ENCODE measurements at regions not wholly inside any gene's neighbourhood (a gene's known extent, or its start where the extent isn't known, plus 50 kb on each side); places are given as distances from the start of the nearest gene placed in this dataset.
"Not testable (repeated sequence)": the region's sequence is repeated elsewhere in the genome, so short reads cannot be mapped to it uniquely, and the experiment has no call there.

GRCh38 chr15:89015412-89016097 lies 72.7 kb upstream of the ABHD2 start:
- 90% methylated on average over 5 of the region's 5 CpGs for WGBS
- DNase-seq (no peak), ATAC-seq (no peak)
- Histone ChIP-seq H3K27me3 (ENCODE audit: control insufficient read depth, insufficient read depth) (no peaks in the 10 kb centered on the region), H3K9me3 (ENCODE audit: control insufficient read depth, low read length) (no peaks in the 10 kb centered on the region), H3K4me1 (ENCODE audit: control insufficient read depth, insufficient read depth, low read length) (peaks cover 4% of the 10 kb centered on the region), H3K4me3 (ENCODE audit: low read length) (no peak overlapping the region), H3K27ac (ENCODE audit: low read length) (no peak overlapping the region)
- intact Hi-C loops (cut with DNase I) = loop anchor here in 3 of 4 donors (5.0 kb wide), 2 partner anchors 103 to 108 kb away; partner anchors contain the start of gene MFGE8 (in 1 of the 3)

DNA sequence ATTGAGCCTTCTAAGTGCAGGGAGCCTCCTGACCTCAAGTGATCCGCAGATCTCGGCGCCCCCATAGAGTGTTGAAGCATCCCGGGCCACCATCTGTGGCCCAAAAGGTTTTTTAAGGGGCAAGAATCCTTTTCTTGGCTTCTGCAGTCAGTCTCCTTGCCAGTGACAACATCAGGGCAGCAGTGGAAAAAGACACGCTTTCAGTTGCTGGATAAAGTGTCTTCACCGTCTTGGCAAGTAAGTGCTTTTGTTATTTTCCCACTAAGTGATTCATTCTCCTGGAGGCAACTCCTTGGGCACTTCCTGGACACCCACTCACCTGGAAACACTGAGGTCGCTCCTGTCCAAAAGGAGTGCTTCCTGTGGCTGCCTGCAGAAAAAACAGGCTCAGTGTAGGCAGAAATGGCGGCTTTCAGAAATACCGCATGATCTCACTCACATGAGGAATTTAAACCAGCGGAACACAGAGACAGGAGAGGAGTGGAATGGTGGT lies 71.7 kb upstream of the ABHD2 start:
- WGBS = 56% methylated on average over 10 of the region's 10 CpGs
- peak; percentile 2 to 76 for ATAC-seq
- Histone ChIP-seq H3K27me3 (ENCODE audit: control insufficient read depth, insufficient read depth) (no peaks in the 10 kb centered on the region), H3K4me1 (ENCODE audit: control insufficient read depth, insufficient read depth, low read length) (peaks cover 4% of the 10 kb centered on the region), H3K27ac (ENCODE audit: low read length) (no peak overlapping the region), H3K4me3 (ENCODE audit: low read length) (no peak overlapping the region), H3K9me3 (ENCODE audit: control insufficient read depth, low read length) (no peaks in the 10 kb centered on the region)
- intact Hi-C loops (cut with DNase I) = loop anchor here in 3 of 4 donors (5.0 kb wide), 2 partner anchors 104 to 109 kb away; partner anchors contain the start of gene MFGE8 (in 1 of the 3)
- peak in 1 of 3 donors; percentile 23 for DNase-seq

GRCh38 chr15:89017370-89018066 lies 70.7 kb upstream of the ABHD2 start:
- Histone ChIP-seq H3K27ac (ENCODE audit: low read length) (peak overlapping the region; percentile 60), H3K4me3 (ENCODE audit: low read length) (peak overlapping the region; percentile 33), H3K4me1 (ENCODE audit: control insufficient read depth, insufficient read depth, low read length) (peaks cover 4% of the 10 kb centered on the region), H3K27me3 (ENCODE audit: control insufficient read depth, insufficient read depth) (no peaks in the 10 kb centered on the region), H3K9me3 (ENCODE audit: control insufficient read depth, low read length) (no peaks in the 10 kb centered on the region)
- ATAC-seq (peak; percentile 68 to 80), DNase-seq (peak; percentile 86 to 91 (median 87))
- 2% methylated on average over 38 of the region's 38 CpGs for WGBS
- intact Hi-C loops (cut with DNase I) = loop anchor here in 3 of 4 donors (5.0 kb wide), 2 partner anchors 105 to 110 kb away; partner anchors contain the start of gene MFGE8 (in 1 of the 3)

DNA sequence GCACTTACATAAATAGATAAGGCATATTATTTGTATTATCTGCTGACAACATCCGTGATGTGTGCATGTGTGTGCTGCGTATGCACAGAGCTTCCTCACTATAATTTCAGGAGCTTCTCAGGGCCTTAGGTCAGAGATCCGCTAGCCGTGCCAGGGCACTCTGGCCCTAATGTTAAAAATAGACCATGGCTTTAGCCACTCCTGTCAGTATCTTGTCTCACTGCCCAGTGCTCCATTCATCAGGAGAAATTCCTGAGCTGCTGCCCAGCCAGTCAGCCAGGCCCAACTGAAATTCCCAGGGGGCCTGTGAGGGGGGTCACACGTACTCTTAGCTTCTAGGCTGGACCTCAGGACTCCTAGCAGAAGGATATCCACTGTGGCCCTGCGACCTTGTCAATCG lies 70.0 kb upstream of the ABHD2 start:
- WGBS = 36% methylated on average over 7 of the region's 7 CpGs
- ATAC-seq (peak; percentile 75 to 86), DNase-seq (peak; percentile 67 to 86 (median 84))
- Histone ChIP-seq H3K27ac (ENCODE audit: low read length) (peak overlapping the region; percentile 87), H3K27me3 (ENCODE audit: control insufficient read depth, insufficient read depth) (no peaks in the 10 kb centered on the region), H3K9me3 (ENCODE audit: control insufficient read depth, low read length) (no peaks in the 10 kb centered on the region), H3K4me1 (ENCODE audit: control insufficient read depth, insufficient read depth, low read length) (peaks cover 4% of the 10 kb centered on the region), H3K4me3 (ENCODE audit: low read length) (no peak overlapping the region)
- intact Hi-C loops (cut with DNase I) = loop anchor here in 3 of 4 donors (5.0 kb wide), 2 partner anchors 106 to 111 kb away; partner anchors contain the start of gene MFGE8 (in 1 of the 3)

GRCh38 chr15:89019436-89019835 lies 68.8 kb upstream of the ABHD2 start:
- ATAC-seq (no peak), DNase-seq (no peak)
- intact Hi-C loops (cut with DNase I) = loop anchor here in 3 of 4 donors (5.0 kb wide), 2 partner anchors 107 to 112 kb away; partner anchors contain the start of gene MFGE8 (in 1 of the 3)
- no peaks in the 10 kb centered on the region for H3K9me3 ChIP-seq (ENCODE audit: control insufficient read depth, low read length)
- no peak overlapping the region for H3K27ac ChIP-seq (ENCODE audit: low read length)
- no peak overlapping the region for H3K4me3 ChIP-seq (ENCODE audit: low read length)
- peaks cover 4% of the 10 kb centered on the region for H3K4me1 ChIP-seq (ENCODE audit: control insufficient read depth, insufficient read depth, low read length)
- 57% methylated on average over 3 of the region's 3 CpGs for WGBS
- no peaks in the 10 kb centered on the region for H3K27me3 ChIP-seq (ENCODE audit: control insufficient read depth, insufficient read depth)

DNA sequence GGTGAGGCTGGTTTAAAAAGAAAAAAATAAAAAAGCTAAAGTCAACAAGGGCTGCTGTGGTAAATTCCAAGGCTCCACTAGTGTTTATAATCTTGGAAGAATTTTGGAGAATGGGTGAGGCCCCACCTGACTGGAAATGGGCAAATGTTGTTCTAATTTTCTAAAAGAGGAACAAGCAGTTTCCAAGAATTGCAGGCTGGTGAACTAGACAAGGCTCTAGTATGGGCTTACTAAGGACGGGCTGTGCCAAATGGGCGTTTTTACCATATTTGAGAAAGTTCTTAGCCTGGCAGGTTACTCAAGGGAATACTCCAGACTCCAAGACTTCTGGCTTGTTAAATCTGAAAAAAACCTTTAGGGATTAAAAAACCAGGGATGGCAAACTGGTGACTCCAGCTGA lies 67.0 kb upstream of the ABHD2 start:
- no peaks in the 10 kb centered on the region for H3K9me3 ChIP-seq (ENCODE audit: control insufficient read depth, low read length)
- 64% methylated on average over 2 of the region's 2 CpGs for WGBS
- H3K4me1 ChIP-seq (ENCODE audit: control insufficient read depth, insufficient read depth, low read length) = peaks cover 4% of the 10 kb centered on the region
- ATAC-seq = peak in 1 of 2 donors; percentile 2
- intact Hi-C loops (cut with DNase I) = no loop called here
- no peak overlapping the region for H3K27ac ChIP-seq (ENCODE audit: low read length)
- no peak overlapping the region for H3K4me3 ChIP-seq (ENCODE audit: low read length)
- no peaks in the 10 kb centered on the region for H3K27me3 ChIP-seq (ENCODE audit: control insufficient read depth, insufficient read depth)
- DNase-seq = no peak

GRCh38 chr15:89021886-89022285 lies 66.4 kb upstream of the ABHD2 start:
- H3K27ac ChIP-seq (ENCODE audit: low read length); DNase-seq; ATAC-seq; intact Hi-C loops (cut with DNase I); H3K9me3 ChIP-seq (ENCODE audit: control insufficient read depth, low read length); H3K27me3 ChIP-seq (ENCODE audit: control insufficient read depth, insufficient read depth); H3K4me1 ChIP-seq (ENCODE audit: control insufficient read depth, insufficient read depth, low read length); H3K4me3 ChIP-seq (ENCODE audit: low read length): not testable (repeated sequence)
- WGBS = 68% methylated on average over 8 of the region's 8 CpGs

- H3K27ac ChIP-seq (ENCODE audit: low read length) = no peak overlapping the region
- no peaks in the 10 kb centered on the region for H3K4me1 ChIP-seq (ENCODE audit: control insufficient read depth, insufficient read depth, low read length)
- WGBS = 85% methylated on average over 8 of the region's 8 CpGs
- no peaks in the 10 kb centered on the region for H3K27me3 ChIP-seq (ENCODE audit: control insufficient read depth, insufficient read depth)
- no peak for ATAC-seq
- intact Hi-C loops (cut with DNase I) = no loop called here
- H3K9me3 ChIP-seq (ENCODE audit: control insufficient read depth, low read length) = no peaks in the 10 kb centered on the region
- H3K4me3 ChIP-seq (ENCODE audit: low read length) = no peak overlapping the region
- DNase-seq = no peak
Observed at GRCh38 chr15:89023311-89023961, 64.8 kb upstream of the ABHD2 start.

DNA sequence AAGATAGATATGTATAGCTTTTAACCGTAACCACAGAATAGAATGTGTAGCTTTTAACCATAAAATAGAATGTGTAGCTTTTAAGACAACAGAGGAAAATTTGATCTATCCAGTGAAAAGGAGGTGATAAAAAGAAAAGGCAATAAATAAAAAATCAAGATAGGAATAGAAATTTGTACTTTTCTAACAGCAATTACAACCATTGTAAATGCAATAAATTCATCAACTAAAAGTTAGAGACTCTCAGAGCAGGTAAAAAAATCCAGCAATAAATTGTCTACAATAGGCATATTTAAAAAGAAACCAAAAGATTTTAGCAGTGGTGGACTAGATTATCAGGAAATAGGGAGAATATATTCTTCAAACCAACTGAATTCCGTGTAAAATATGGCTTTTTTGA lies 63.8 kb upstream of the ABHD2 start:
- 82% methylated on average over 2 of the region's 2 CpGs for WGBS
- Histone ChIP-seq H3K4me1 (ENCODE audit: control insufficient read depth, insufficient read depth, low read length) (no peaks in the 10 kb centered on the region), H3K4me3 (ENCODE audit: low read length) (no peak overlapping the region), H3K27me3 (ENCODE audit: control insufficient read depth, insufficient read depth) (no peaks in the 10 kb centered on the region), H3K9me3 (ENCODE audit: control insufficient read depth, low read length) (no peaks in the 10 kb centered on the region), H3K27ac (ENCODE audit: low read length) (no peak overlapping the region)
- intact Hi-C loops (cut with DNase I) = no loop called here
- no peak for DNase-seq
- ATAC-seq = no peak

DNA sequence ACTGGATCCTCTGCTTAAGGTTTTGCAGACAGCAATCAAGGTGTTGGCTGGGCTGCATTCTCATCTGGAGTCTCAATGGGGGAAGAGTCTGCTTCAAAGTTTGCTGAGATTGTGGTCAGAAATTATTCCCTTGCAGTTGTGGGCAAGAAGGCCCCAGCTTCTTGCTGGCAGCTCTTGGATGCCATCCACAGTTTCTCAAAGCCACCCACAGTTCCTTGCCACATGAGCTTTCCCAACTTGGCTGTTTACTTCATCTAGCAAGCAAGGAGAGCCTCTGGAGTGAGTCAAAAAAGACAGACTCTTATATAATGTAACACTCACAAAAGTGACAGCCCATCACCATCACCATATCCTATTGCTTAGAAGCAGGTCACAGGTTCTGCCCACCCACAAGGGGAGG lies 62.1 kb upstream of the ABHD2 start:
- H3K27ac ChIP-seq (ENCODE audit: low read length) = no peak overlapping the region
- intact Hi-C loops (cut with DNase I) = no loop called here
- no peaks in the 10 kb centered on the region for H3K27me3 ChIP-seq (ENCODE audit: control insufficient read depth, insufficient read depth)
- H3K4me1 ChIP-seq (ENCODE audit: control insufficient read depth, insufficient read depth, low read length) = no peaks in the 10 kb centered on the region
- DNase-seq (no peak), ATAC-seq (no peak)
- H3K4me3 ChIP-seq (ENCODE audit: low read length) = no peak overlapping the region
- H3K9me3 ChIP-seq (ENCODE audit: control insufficient read depth, low read length) = no peaks in the 10 kb centered on the region

DNA sequence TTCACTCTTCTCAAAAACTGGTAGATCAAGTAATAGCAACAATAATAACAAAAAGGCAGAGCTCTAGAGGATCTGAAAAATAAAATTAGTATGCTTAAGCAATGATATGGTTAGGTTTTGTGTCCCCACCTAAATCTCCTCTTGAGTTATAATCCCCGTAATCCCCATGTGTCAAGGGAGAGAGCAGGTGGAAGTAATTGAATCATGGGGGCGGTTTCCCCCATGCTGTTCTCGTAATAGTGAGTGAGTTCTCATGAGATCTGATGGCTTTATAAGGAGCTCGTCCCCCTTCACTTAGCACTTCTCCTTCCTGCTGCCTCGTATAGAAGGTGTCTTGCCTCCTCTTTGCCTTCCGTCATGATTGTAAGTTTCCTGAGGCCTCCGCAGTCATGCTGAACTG lies 60.2 kb upstream of the ABHD2 start:
- no peaks in the 10 kb centered on the region for H3K27me3 ChIP-seq (ENCODE audit: control insufficient read depth, insufficient read depth)
- no peak for ATAC-seq
- intact Hi-C loops (cut with DNase I) = no loop called here

More for the DNA sequence above, 60.2 kb upstream of the ABHD2 start:
- Histone ChIP-seq H3K9me3 (ENCODE audit: control insufficient read depth, low read length) (no peaks in the 10 kb centered on the region), H3K4me3 (ENCODE audit: low read length) (no peak overlapping the region), H3K27ac (ENCODE audit: low read length) (no peak overlapping the region), H3K4me1 (ENCODE audit: control insufficient read depth, insufficient read depth, low read length) (no peaks in the 10 kb centered on the region)
- DNase-seq = no peak
- WGBS = 78% methylated on average over 7 of the region's 7 CpGs
